ENCODE measurements at regions not wholly inside any gene's neighbourhood (a gene's known extent, or its start where the extent isn't known, plus 50 kb on each side); places are given as distances from the start of the nearest gene placed in this dataset.

- H3K9me3 ChIP-seq: no peaks in the 10 kb centered on the region
- no peak for DNase-seq
- H3K27ac ChIP-seq: no peak overlapping the region
- intact Hi-C loops (cut with DNase I; ENCODE audit: low total_unique reads) (no loop called here), in situ Hi-C loops (cut with MboI; ENCODE audit: low sequenced_read_pairs in 4 of 4) (no loop called here)
- no peaks in the 10 kb centered on the region for H3K36me3 ChIP-seq
- TF ChIP-seq CTCF (IDR thresholded peaks at IDR 0.05 in 4 of 5, conservative IDR thresholded peaks at IDR 0.05 in 1 of 5) (no peak), POLR2A (IDR thresholded peaks at IDR 0.05) (no peak)
- H3K4me3 ChIP-seq: no peak overlapping the region
- no peaks in the 10 kb centered on the region for H3K4me1 ChIP-seq
- H3K27me3 ChIP-seq: no peaks in the 10 kb centered on the region
- no peak for ATAC-seq
Observed at GRCh38 chr13:61358599-61358998, 57.0 kb downstream of the PCDH20 start.

DNA sequence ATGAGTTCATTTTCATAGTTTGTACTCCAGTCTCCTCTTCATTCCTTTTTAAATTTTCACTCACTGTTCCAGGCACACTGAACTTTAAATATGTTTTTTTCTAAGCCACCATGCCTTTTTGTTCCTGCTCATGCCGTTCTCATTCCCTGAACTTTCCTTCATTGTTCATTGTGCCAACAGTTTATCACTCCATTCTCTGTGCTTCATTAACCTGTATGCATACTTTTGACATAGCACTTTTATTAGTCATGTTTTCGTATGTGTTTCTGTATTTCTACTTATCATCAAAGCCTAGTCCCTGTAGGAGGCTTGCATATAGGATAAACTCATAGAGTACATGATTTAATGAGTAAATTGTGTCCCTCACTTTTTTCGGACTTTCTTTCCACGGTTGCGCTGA, 65.3 kb downstream of the PCDH20 start:
- no peaks in the 10 kb centered on the region for H3K9me3 ChIP-seq
- H3K27ac ChIP-seq: no peak overlapping the region
- H3K4me1 ChIP-seq: no peaks in the 10 kb centered on the region
- DNase-seq (no peak), ATAC-seq (no peak)
- no peaks in the 10 kb centered on the region for H3K27me3 ChIP-seq
- H3K36me3 ChIP-seq: no peaks in the 10 kb centered on the region
- H3K4me3 ChIP-seq: no peak overlapping the region
- intact Hi-C loops (cut with DNase I; ENCODE audit: low total_unique reads): no loop called here
- TF ChIP-seq POLR2A (IDR thresholded peaks at IDR 0.05) (no peak), CTCF (IDR thresholded peaks at IDR 0.05 in 4 of 5, conservative IDR thresholded peaks at IDR 0.05 in 1 of 5) (no peak)
- in situ Hi-C loops (cut with MboI; ENCODE audit: low sequenced_read_pairs in 4 of 4): no loop called here

- H3K27ac ChIP-seq: no peak overlapping the region
- no peak for TF ChIP-seq POLR2A (IDR thresholded peaks at IDR 0.05)
- no peak for TF ChIP-seq CTCF (IDR thresholded peaks at IDR 0.05 in 4 of 5, conservative IDR thresholded peaks at IDR 0.05 in 1 of 5)
- in situ Hi-C loops (cut with MboI; ENCODE audit: low sequenced_read_pairs in 4 of 4): no loop called here
- H3K9me3 ChIP-seq: no peaks in the 10 kb centered on the region
- H3K27me3 ChIP-seq: no peaks in the 10 kb centered on the region
- ATAC-seq (no peak), DNase-seq (no peak)
- no peaks in the 10 kb centered on the region for H3K4me1 ChIP-seq
- no peaks in the 10 kb centered on the region for H3K36me3 ChIP-seq
- intact Hi-C loops (cut with DNase I; ENCODE audit: low total_unique reads): no loop called here
- no peak overlapping the region for H3K4me3 ChIP-seq
Observed at GRCh38 chr13:61339054-61339621, 76.5 kb downstream of the PCDH20 start.

DNA sequence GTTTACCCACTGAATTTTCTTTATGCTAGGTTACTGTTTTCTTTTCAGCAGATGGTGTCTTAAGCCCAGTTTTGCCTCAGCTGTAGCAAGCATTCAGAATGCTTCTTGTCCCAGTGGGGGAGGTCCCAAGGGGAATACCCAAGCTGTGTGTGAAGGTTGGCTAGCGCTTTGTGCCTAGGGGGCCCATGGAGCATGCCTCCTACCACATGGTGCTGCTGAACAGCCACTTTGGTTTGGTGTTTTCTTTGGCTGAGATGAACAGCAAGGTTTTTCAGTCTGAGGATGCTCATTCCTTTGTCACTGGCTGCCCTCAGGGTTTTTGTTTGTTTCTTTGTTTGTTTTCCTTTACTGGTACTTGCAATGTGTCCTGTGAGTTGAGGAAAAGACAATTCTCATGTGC, 99.0 kb downstream of the PCDH20 start:
- in situ Hi-C loops (cut with MboI; ENCODE audit: low sequenced_read_pairs in 4 of 4): no loop called here
- DNase-seq (no peak), ATAC-seq (no peak)
- H3K36me3 ChIP-seq: no peaks in the 10 kb centered on the region
- H3K4me3 ChIP-seq: no peak overlapping the region
- intact Hi-C loops (cut with DNase I; ENCODE audit: low total_unique reads): no loop called here
- no peaks in the 10 kb centered on the region for H3K4me1 ChIP-seq
- no peaks in the 10 kb centered on the region for H3K9me3 ChIP-seq
- H3K27ac ChIP-seq: no peak overlapping the region
- H3K27me3 ChIP-seq: no peaks in the 10 kb centered on the region
- TF ChIP-seq POLR2A (IDR thresholded peaks at IDR 0.05): no peak

GRCh38 chr13:61294467-61295191, 121.0 kb downstream of the PCDH20 start:
- H3K4me3 ChIP-seq: no peak overlapping the region
- H3K9me3 ChIP-seq: no peaks in the 10 kb centered on the region
- intact Hi-C loops (cut with DNase I; ENCODE audit: low total_unique reads): no loop called here
- ATAC-seq (no peak), DNase-seq (no peak)
- TF ChIP-seq POLR2A (IDR thresholded peaks at IDR 0.05) (no peak), CTCF (IDR thresholded peaks at IDR 0.05 in 4 of 5, conservative IDR thresholded peaks at IDR 0.05 in 1 of 5) (no peak)
- H3K4me1 ChIP-seq: no peaks in the 10 kb centered on the region
- H3K36me3 ChIP-seq: no peaks in the 10 kb centered on the region
- H3K27ac ChIP-seq: no peak overlapping the region
- no peaks in the 10 kb centered on the region for H3K27me3 ChIP-seq
- in situ Hi-C loops (cut with MboI; ENCODE audit: low sequenced_read_pairs in 4 of 4): no loop called here

Measured in gastrocnemius medialis (tissue), 4 donors.